Uterus (tissue), 3 donors: ENCODE measurements at regions not wholly inside any gene's neighbourhood (a gene's known extent, or its start where the extent isn't known, plus 50 kb on each side); places are given as distances from the start of the nearest gene placed in this dataset.

ENCODE experiments used
- DNase-seq, 2 donors: peaks; one replicate each; pipeline ENCODE4 v3.0.0-alpha.2; 2019 to 2020
- H3K27ac ChIP-seq, 2 donors: fragments of 200-600 bp; sonication (generic); 1 replicate in 1 of 2; 2 replicates in 1 of 2; pipeline ENCODE4 v1.5.1; 2016 to 2018
- H3K27me3 ChIP-seq, 2 donors: fragments of 200-600 bp; sonication (generic); one replicate each; pipeline ENCODE4 v1.5.1; 2018 to 2019; ENCODE audit warnings: control low read depth in 1 of 2
- H3K36me3 ChIP-seq, 2 donors: fragments of 200-600 bp; sonication (generic); one replicate each; pipeline ENCODE4 v1.5.1; 2019; ENCODE audit warnings: control low read depth in 1 of 2
- H3K4me1 ChIP-seq, 2 donors: fragments of 200-600 bp; sonication (generic); one replicate each; pipeline ENCODE4 v1.5.1; 2018 to 2019; ENCODE audit warnings: control low read depth in 1 of 2
- H3K4me3 ChIP-seq, 2 donors: fragments of 200-600 bp; sonication (generic); 1 replicate in 1 of 2; 2 replicates in 1 of 2; pipeline ENCODE4 v1.5.1; 2018 to 2019; ENCODE audit warnings: mild to moderate bottlenecking in 1 of 2
- H3K9me3 ChIP-seq, 2 donors: fragments of 200-600 bp; sonication (generic); one replicate each; pipeline ENCODE4 v1.5.1; 2019; ENCODE audit warnings: control low read depth in 1 of 2
- CTCF ChIP-seq, 4 experiments: fragments of 200-600 bp in 2 of 4; fragments of 450-650 bp in 2 of 4; sonication (generic) in 2 of 4; IDR thresholded peaks; one replicate each; pipeline ENCODE4 v1.5.1; 2016 to 2019; ENCODE audit warnings: antibody characterized with exemption in 4 of 4, mild to moderate bottlenecking in 2 of 4, moderate library complexity in 1 of 4
- POLR2A ChIP-seq, 2 donors: fragments of 450-650 bp; IDR thresholded peaks; one replicate each; pipeline ENCODE4 v1.6.1; 2016; ENCODE audit warnings: antibody characterized with exemption in 2 of 2, mild to moderate bottlenecking in 1 of 2, moderate library complexity in 1 of 2
- intact Hi-C: fragments of 100-400 bp; cut with DNase I; formaldehyde crosslinking; loops from one replicate; pipeline ENCODE4 v1.15.1; 2023; ENCODE audit warnings: low total_unique reads
- donor health status: DM: yes; HTN: yes; CAD: no.

- Histone ChIP-seq H3K4me1 (no peaks in the 10 kb centered on the region), H3K27ac (no peak overlapping the region), H3K36me3 (no peaks in the 10 kb centered on the region), H3K9me3 (no peaks in the 10 kb centered on the region), H3K27me3 (no peaks in the 10 kb centered on the region), H3K4me3 (no peak overlapping the region)
- no peak for DNase-seq
- intact Hi-C loops: no loop called here
- TF ChIP-seq POLR2A (IDR thresholded peaks at IDR 0.05) (no peak), CTCF (IDR thresholded peaks at IDR 0.05) (no peak)
These were observed 200.9 kb upstream of the RAB6C start for GRCh38 chr2:129778584-129778877.

- Histone ChIP-seq H3K4me3 (no peak overlapping the region), H3K27me3 (no peaks in the 10 kb centered on the region), H3K4me1 (no peaks in the 10 kb centered on the region), H3K9me3 (no peaks in the 10 kb centered on the region), H3K27ac (no peak overlapping the region), H3K36me3 (no peaks in the 10 kb centered on the region)
- DNase-seq: no peak
- intact Hi-C loops: no loop called here
- TF ChIP-seq POLR2A (IDR thresholded peaks at IDR 0.05) (no peak), CTCF (IDR thresholded peaks at IDR 0.05) (no peak)
These were observed 199.7 kb upstream of the RAB6C start for GRCh38 chr2:129779783-129780182.

GRCh38 chr2:129780316-129781270 is 198.9 kb upstream of the RAB6C start:
- no peak for DNase-seq
- Histone ChIP-seq H3K9me3 (no peaks in the 10 kb centered on the region), H3K4me3 (no peak overlapping the region), H3K4me1 (no peaks in the 10 kb centered on the region), H3K27me3 (no peaks in the 10 kb centered on the region), H3K27ac (no peak overlapping the region), H3K36me3 (no peaks in the 10 kb centered on the region)
- no peak for TF ChIP-seq CTCF (IDR thresholded peaks at IDR 0.05)
- TF ChIP-seq POLR2A (IDR thresholded peaks at IDR 0.05): no peak
- intact Hi-C loops: no loop called here

GRCh38 chr2:129781749-129782632 is 197.5 kb upstream of the RAB6C start:
- TF ChIP-seq CTCF (IDR thresholded peaks at IDR 0.05) (no peak), POLR2A (IDR thresholded peaks at IDR 0.05) (no peak)
- H3K4me1 ChIP-seq: no peaks in the 10 kb centered on the region
- H3K27me3 ChIP-seq: no peaks in the 10 kb centered on the region
- no peak for DNase-seq
- no peak overlapping the region for H3K4me3 ChIP-seq
- intact Hi-C loops: no loop called here
- H3K9me3 ChIP-seq: no peaks in the 10 kb centered on the region
- no peaks in the 10 kb centered on the region for H3K36me3 ChIP-seq
- H3K27ac ChIP-seq: no peak overlapping the region

DNA sequence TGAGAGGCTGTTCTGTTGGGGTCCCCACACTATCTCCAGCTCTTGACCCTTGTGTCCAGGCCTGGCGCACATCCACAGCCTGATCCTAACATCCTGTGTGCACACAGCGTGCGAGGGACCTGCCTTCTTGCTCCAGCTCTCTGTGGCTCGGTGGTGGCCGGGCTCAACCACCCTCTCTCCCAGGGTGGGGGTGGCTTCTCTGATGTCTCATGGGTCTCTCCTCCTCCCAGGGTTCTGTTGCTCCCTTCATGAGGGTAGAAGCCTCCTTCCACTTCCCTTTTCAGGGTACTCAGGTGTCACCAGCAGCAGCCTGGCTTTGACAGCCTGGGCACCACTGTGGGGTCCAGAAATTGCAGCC is 196.9 kb upstream of the RAB6C start:
- H3K36me3 ChIP-seq: no peaks in the 10 kb centered on the region
- no peak overlapping the region for H3K4me3 ChIP-seq
- no peaks in the 10 kb centered on the region for H3K27me3 ChIP-seq
- intact Hi-C loops: no loop called here
- no peaks in the 10 kb centered on the region for H3K9me3 ChIP-seq
- no peaks in the 10 kb centered on the region for H3K4me1 ChIP-seq
- no peak for DNase-seq
- TF ChIP-seq POLR2A (IDR thresholded peaks at IDR 0.05) (no peak), CTCF (IDR thresholded peaks at IDR 0.05) (no peak)
- H3K27ac ChIP-seq: no peak overlapping the region
